ENCODE measurements at regions not wholly inside any gene's neighbourhood (a gene's known extent, or its start where the extent isn't known, plus 50 kb on each side); places are given as distances from the start of the nearest gene placed in this dataset.
A peak's percentile ranks its signal among the peaks of the same experiment; 100 is the strongest.

DNA sequence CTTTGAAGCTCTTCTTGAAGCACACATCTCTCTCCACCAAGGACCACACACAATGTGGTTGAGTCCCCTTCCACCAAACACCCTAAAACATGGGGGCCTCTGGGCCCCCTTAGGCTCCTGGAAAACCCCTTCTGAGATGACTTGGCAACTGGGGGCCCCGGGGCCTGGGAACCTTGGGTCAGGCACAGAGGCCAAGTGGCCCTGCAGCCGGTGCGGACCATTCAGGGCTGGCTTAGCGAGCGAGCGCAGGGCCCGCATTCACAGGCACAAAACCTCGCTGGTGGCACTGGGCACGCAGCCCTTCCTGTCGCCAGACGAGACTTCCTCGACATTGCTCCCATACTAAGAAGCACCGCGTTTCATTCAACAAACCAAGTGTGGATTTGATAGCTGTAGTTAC, 111.2 kb upstream of the ID2 start:
- Histone ChIP-seq H3K4me3 (ENCODE audit: low read length) (no peak overlapping the region), H3K4me2 (ENCODE audit: low read length) (no peak overlapping the region)

DNA sequence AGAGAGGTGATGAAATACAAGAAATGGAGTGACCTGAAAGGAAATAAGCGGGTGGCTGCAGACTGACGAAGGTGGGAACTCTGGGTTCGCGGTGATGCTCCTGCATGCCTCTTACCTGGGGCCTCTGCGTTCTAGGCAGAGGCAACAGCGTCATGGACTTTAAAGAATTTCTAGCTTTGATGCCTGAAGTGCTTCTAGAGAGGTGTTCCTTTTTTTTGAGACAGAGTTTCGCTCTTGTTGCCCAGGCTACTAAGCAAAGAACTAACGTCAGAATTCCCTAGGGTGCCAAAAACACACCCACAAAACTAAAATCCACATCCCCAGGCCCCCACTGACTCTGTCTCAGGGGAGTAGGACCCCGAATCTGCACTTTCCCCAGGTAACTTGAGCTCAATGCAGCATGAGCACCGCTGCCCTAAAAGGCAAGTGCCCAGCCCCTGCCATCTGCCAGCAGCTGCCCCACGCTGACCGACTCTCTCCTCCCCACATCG, 110.5 kb upstream of the ID2 start:
- Histone ChIP-seq H3K27ac (ENCODE audit: low read depth, low read length) (peak overlapping the region; percentile 6; the same call in 1 of the 2 replicates), H3K36me3 (ENCODE audit: control insufficient read depth, low read length) (peaks cover 25% of the 10 kb centered on the region), H3K79me2 (ENCODE audit: control insufficient read depth, low read length) (peaks cover 16% of the 10 kb centered on the region), H3K4me1 (ENCODE audit: control insufficient read depth, low read length) (peaks cover 62% of the 10 kb centered on the region), H3K4me2 (ENCODE audit: low read length) (peak overlapping the region; percentile 97), H3F3A (ENCODE audit: control insufficient read depth, insufficient read depth) (peaks cover 12% of the 10 kb centered on the region), H3K4me3 (ENCODE audit: low read length) (peak overlapping the region; percentile 79), H3K27me3 (ENCODE audit: control insufficient read depth, low read length) (no peaks in the 10 kb centered on the region), H3K9me2 (replicated peaks; ENCODE audit: control insufficient read depth, low read length) (no peaks in the 10 kb centered on the region), H3K9me3 (ENCODE audit: control insufficient read depth, insufficient read depth, low read length) (no peaks in the 10 kb centered on the region), H4K20me1 (ENCODE audit: control insufficient read depth, insufficient read depth, low read depth, low read length) (no peaks in the 10 kb centered on the region)
- TF ChIP-seq CTCF (IDR thresholded peaks at IDR 0.05; ENCODE audit: low read depth, low read length, poor library complexity, severe bottlenecking) (no peak), EZH2phosphoT487 (IDR thresholded peaks at IDR 0.05; ENCODE audit: borderline replicate concordance, low read length) (no peak)

More for the DNA sequence above, 111.2 kb upstream of the ID2 start:
- H3F3A ChIP-seq (ENCODE audit: control insufficient read depth, insufficient read depth) = peaks cover 10% of the 10 kb centered on the region
- no peak for TF ChIP-seq CTCF (IDR thresholded peaks at IDR 0.05; ENCODE audit: low read depth, low read length, poor library complexity, severe bottlenecking)
- no peak for TF ChIP-seq EZH2phosphoT487 (IDR thresholded peaks at IDR 0.05; ENCODE audit: borderline replicate concordance, low read length)
- H3K79me2 ChIP-seq (ENCODE audit: control insufficient read depth, low read length) = peaks cover 10% of the 10 kb centered on the region; the same call in 1 of the 2 replicates
- no peaks in the 10 kb centered on the region for H4K20me1 ChIP-seq (ENCODE audit: control insufficient read depth, insufficient read depth, low read depth, low read length)
- peaks cover 55% of the 10 kb centered on the region for H3K4me1 ChIP-seq (ENCODE audit: control insufficient read depth, low read length)
- no peaks in the 10 kb centered on the region for H3K9me3 ChIP-seq (ENCODE audit: control insufficient read depth, insufficient read depth, low read length)
- H3K27ac ChIP-seq (ENCODE audit: low read depth, low read length) = no peak overlapping the region
- no peaks in the 10 kb centered on the region for H3K9me2 ChIP-seq (replicated peaks; ENCODE audit: control insufficient read depth, low read length)
- peaks cover 22% of the 10 kb centered on the region for H3K36me3 ChIP-seq (ENCODE audit: control insufficient read depth, low read length)
- no peaks in the 10 kb centered on the region for H3K27me3 ChIP-seq (ENCODE audit: control insufficient read depth, low read length)

GRCh38 chr2:8571792-8572499, 109.9 kb upstream of the ID2 start:
- peak overlapping the region; percentile 97 for H3K4me2 ChIP-seq (ENCODE audit: low read length)
- TF ChIP-seq CTCF (IDR thresholded peaks at IDR 0.05; ENCODE audit: low read depth, low read length, poor library complexity, severe bottlenecking) = no peak
- TF ChIP-seq EZH2phosphoT487 (IDR thresholded peaks at IDR 0.05; ENCODE audit: borderline replicate concordance, low read length) = no peak
- no peaks in the 10 kb centered on the region for H3K9me3 ChIP-seq (ENCODE audit: control insufficient read depth, insufficient read depth, low read length)
- peaks cover 28% of the 10 kb centered on the region for H3K36me3 ChIP-seq (ENCODE audit: control insufficient read depth, low read length)
- H3K9me2 ChIP-seq (replicated peaks; ENCODE audit: control insufficient read depth, low read length) = no peaks in the 10 kb centered on the region
- H3K27me3 ChIP-seq (ENCODE audit: control insufficient read depth, low read length) = no peaks in the 10 kb centered on the region
- peaks cover 16% of the 10 kb centered on the region for H3K79me2 ChIP-seq (ENCODE audit: control insufficient read depth, low read length)
- H3K27ac ChIP-seq (ENCODE audit: low read depth, low read length) = peak overlapping the region; percentile 90; the same call in 1 of the 2 replicates
- H4K20me1 ChIP-seq (ENCODE audit: control insufficient read depth, insufficient read depth, low read depth, low read length) = no peaks in the 10 kb centered on the region
- H3K4me3 ChIP-seq (ENCODE audit: low read length) = peak overlapping the region; percentile 79
- peaks cover 68% of the 10 kb centered on the region for H3K4me1 ChIP-seq (ENCODE audit: control insufficient read depth, low read length)
- H3F3A ChIP-seq (ENCODE audit: control insufficient read depth, insufficient read depth) = peaks cover 15% of the 10 kb centered on the region

Measured in DOHH2 (cell line).